ENCODE measurements at regions not wholly inside any gene's neighbourhood (a gene's known extent, or its start where the extent isn't known, plus 50 kb on each side); places are given as distances from the start of the nearest gene placed in this dataset.

- H3K27ac ChIP-seq (ENCODE audit: low read length), result no peak overlapping the region
- H3K4me2 ChIP-seq (ENCODE audit: low read length), result no peak overlapping the region
- H2AFZ ChIP-seq (ENCODE audit: low read depth, low read length), result no peak overlapping the region
Measured at GRCh38 chr20:50346374-50347283, 156.0 kb downstream of the CEBPB start.

DNA sequence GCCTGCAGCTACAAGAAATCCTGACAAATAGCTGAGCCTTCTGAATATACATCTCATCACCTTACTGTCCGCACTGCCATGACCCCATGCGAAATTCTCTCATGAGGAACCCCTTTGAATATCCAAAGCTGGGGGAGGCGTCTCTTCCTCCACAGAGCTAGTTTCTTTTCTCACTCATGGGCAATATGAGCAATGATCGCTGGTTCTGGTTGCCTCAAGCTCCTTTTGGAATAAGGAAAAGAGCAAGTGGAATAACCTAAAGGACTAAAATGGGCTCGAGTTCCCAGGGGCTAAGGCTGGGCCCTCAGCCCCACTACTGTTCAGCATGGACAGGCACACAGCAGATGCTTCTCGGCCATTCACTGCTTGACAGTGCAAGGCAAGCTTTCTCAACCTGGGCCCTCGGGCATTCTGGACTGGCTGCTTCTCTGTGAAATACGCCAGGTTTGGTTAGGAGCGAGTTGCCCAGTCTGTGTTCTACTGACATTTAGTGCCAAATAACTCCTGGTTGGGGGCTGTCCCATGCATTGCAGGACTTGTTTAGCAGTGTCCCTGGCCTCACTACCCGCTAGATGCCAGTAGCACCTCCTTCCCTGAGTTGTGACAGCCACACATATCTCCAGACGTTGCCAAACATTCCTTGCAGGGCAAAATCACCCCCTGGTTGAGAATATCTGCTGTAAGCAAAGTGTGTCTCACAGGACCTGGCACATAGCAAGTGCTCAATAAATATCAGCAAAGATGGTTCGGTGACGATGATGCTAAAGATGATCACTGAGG lies 156.8 kb downstream of the CEBPB start:
- H3K9ac ChIP-seq (ENCODE audit: low read length), result no peak overlapping the region
- no peak overlapping the region for H3K27ac ChIP-seq (ENCODE audit: low read length)
- H2AFZ ChIP-seq (ENCODE audit: low read depth, low read length), result no peak overlapping the region
- H3K4me2 ChIP-seq (ENCODE audit: low read length), result no peak overlapping the region
- no peaks in the 10 kb centered on the region for H3K9me3 ChIP-seq (ENCODE audit: insufficient read depth, low read length)
- H3K4me1 ChIP-seq (ENCODE audit: low read length), result peaks cover 23% of the 10 kb centered on the region
- H3K27me3 ChIP-seq (ENCODE audit: low read depth, low read length), result peaks cover 60% of the 10 kb centered on the region
- no peak overlapping the region for H3K4me3 ChIP-seq (ENCODE audit: low read length)
- no peaks in the 10 kb centered on the region for H3K79me2 ChIP-seq (ENCODE audit: low read length)
- no peaks in the 10 kb centered on the region for H4K20me1 ChIP-seq (ENCODE audit: insufficient read depth, low read length)
- TF ChIP-seq CTCF (IDR thresholded peaks at IDR 0.05; ENCODE audit: low read depth, low read length), result no peak
- TF ChIP-seq EZH2phosphoT487 (IDR thresholded peaks at IDR 0.05; ENCODE audit: low read depth), result no peak
- H3K36me3 ChIP-seq (replicated peaks; ENCODE audit: low read depth, low read length), result no peaks in the 10 kb centered on the region

More at GRCh38 chr20:50346374-50347283, 156.0 kb downstream of the CEBPB start:
- Histone ChIP-seq H3K27me3 (ENCODE audit: low read depth, low read length) (peaks cover 59% of the 10 kb centered on the region), H3K9ac (ENCODE audit: low read length) (no peak overlapping the region), H3K4me3 (ENCODE audit: low read length) (no peak overlapping the region), H4K20me1 (ENCODE audit: insufficient read depth, low read length) (no peaks in the 10 kb centered on the region), H3K36me3 (replicated peaks; ENCODE audit: low read depth, low read length) (no peaks in the 10 kb centered on the region), H3K79me2 (ENCODE audit: low read length) (no peaks in the 10 kb centered on the region), H3K4me1 (ENCODE audit: low read length) (peaks cover 28% of the 10 kb centered on the region), H3K9me3 (ENCODE audit: insufficient read depth, low read length) (no peaks in the 10 kb centered on the region)
- no peak for TF ChIP-seq CTCF (IDR thresholded peaks at IDR 0.05; ENCODE audit: low read depth, low read length)
- TF ChIP-seq EZH2phosphoT487 (IDR thresholded peaks at IDR 0.05; ENCODE audit: low read depth), result no peak

- H4K20me1 ChIP-seq (ENCODE audit: insufficient read depth, low read length), result no peaks in the 10 kb centered on the region
- TF ChIP-seq CTCF (IDR thresholded peaks at IDR 0.05; ENCODE audit: low read depth, low read length) (no peak), EZH2phosphoT487 (IDR thresholded peaks at IDR 0.05; ENCODE audit: low read depth) (no peak)
- no peaks in the 10 kb centered on the region for H3K36me3 ChIP-seq (replicated peaks; ENCODE audit: low read depth, low read length)
- no peaks in the 10 kb centered on the region for H3K9me3 ChIP-seq (ENCODE audit: insufficient read depth, low read length)
- H3K27me3 ChIP-seq (ENCODE audit: low read depth, low read length), result peaks cover 64% of the 10 kb centered on the region
- no peak overlapping the region for H3K9ac ChIP-seq (ENCODE audit: low read length)
- H3K4me2 ChIP-seq (ENCODE audit: low read length), result no peak overlapping the region
- no peaks in the 10 kb centered on the region for H3K79me2 ChIP-seq (ENCODE audit: low read length)
- no peak overlapping the region for H3K4me3 ChIP-seq (ENCODE audit: low read length)
- H3K4me1 ChIP-seq (ENCODE audit: low read length), result peaks cover 21% of the 10 kb centered on the region
- no peak overlapping the region for H3K27ac ChIP-seq (ENCODE audit: low read length)
- no peak overlapping the region for H2AFZ ChIP-seq (ENCODE audit: low read depth, low read length)
Measured at GRCh38 chr20:50348096-50348495, 157.5 kb downstream of the CEBPB start.
